ENCODE measurements at regions not wholly inside any gene's neighbourhood (a gene's known extent, or its start where the extent isn't known, plus 50 kb on each side); places are given as distances from the start of the nearest gene placed in this dataset.

- TF ChIP-seq TAF1 (IDR thresholded peaks at IDR 0.05; ENCODE audit: low read depth) (no peak), TCF12 (IDR thresholded peaks at IDR 0.05; ENCODE audit: low read depth) (no peak), RAD21 (IDR thresholded peaks at IDR 0.05; ENCODE audit: low read depth) (no peak), EP300 (IDR thresholded peaks at IDR 0.05; ENCODE audit: borderline replicate concordance) (no peak), MAX (IDR thresholded peaks at IDR 0.05) (no peak), REST (IDR thresholded peaks at IDR 0.05; ENCODE audit: low read depth) (no peak), USF1 (IDR thresholded peaks at IDR 0.05) (no peak)
Measured at GRCh38 chr11:13160346-13160745, 117.2 kb upstream of the BMAL1 start.

GRCh38 chr11:13160806-13161205 lies 116.8 kb upstream of the BMAL1 start:
- no peak for TF ChIP-seq NFIC (IDR thresholded peaks at IDR 0.05)
- TF ChIP-seq YY1 (IDR thresholded peaks at IDR 0.05; ENCODE audit: low read depth) = no peak
- no peak for TF ChIP-seq CREB1 (IDR thresholded peaks at IDR 0.05; ENCODE audit: low read depth)
- no peak for TF ChIP-seq CEBPB (IDR thresholded peaks at IDR 0.05)
- TF ChIP-seq EGR1 (IDR thresholded peaks at IDR 0.05) = no peak
- no peak for TF ChIP-seq TAF1 (IDR thresholded peaks at IDR 0.05; ENCODE audit: low read depth)
- no peak for TF ChIP-seq ZBTB7A (IDR thresholded peaks at IDR 0.05; ENCODE audit: low read depth)
- TF ChIP-seq REST (IDR thresholded peaks at IDR 0.05; ENCODE audit: low read depth) = no peak
- no peak for TF ChIP-seq TEAD4 (IDR thresholded peaks at IDR 0.05)
- no peak for TF ChIP-seq FOXM1 (IDR thresholded peaks at IDR 0.05; ENCODE audit: borderline replicate concordance, low read depth)
- TF ChIP-seq MAX (IDR thresholded peaks at IDR 0.05) = no peak
- TF ChIP-seq RAD21 (IDR thresholded peaks at IDR 0.05; ENCODE audit: low read depth) = no peak
- TF ChIP-seq USF1 (IDR thresholded peaks at IDR 0.05) = no peak
- no peak for TF ChIP-seq EP300 (IDR thresholded peaks at IDR 0.05; ENCODE audit: borderline replicate concordance)
- TF ChIP-seq TCF12 (IDR thresholded peaks at IDR 0.05; ENCODE audit: low read depth) = no peak

- TF ChIP-seq TAF1 (IDR thresholded peaks at IDR 0.05; ENCODE audit: low read depth) (no peak), CEBPB (IDR thresholded peaks at IDR 0.05) (no peak), ZBTB7A (IDR thresholded peaks at IDR 0.05; ENCODE audit: low read depth) (no peak), EP300 (IDR thresholded peaks at IDR 0.05; ENCODE audit: borderline replicate concordance) (no peak), CREB1 (IDR thresholded peaks at IDR 0.05; ENCODE audit: low read depth) (no peak), TCF12 (IDR thresholded peaks at IDR 0.05; ENCODE audit: low read depth) (no peak), USF1 (IDR thresholded peaks at IDR 0.05) (no peak), YY1 (IDR thresholded peaks at IDR 0.05; ENCODE audit: low read depth) (no peak), RAD21 (IDR thresholded peaks at IDR 0.05; ENCODE audit: low read depth) (no peak), TEAD4 (IDR thresholded peaks at IDR 0.05) (no peak), NFIC (IDR thresholded peaks at IDR 0.05) (no peak), EGR1 (IDR thresholded peaks at IDR 0.05) (no peak), REST (IDR thresholded peaks at IDR 0.05; ENCODE audit: low read depth) (no peak), MAX (IDR thresholded peaks at IDR 0.05) (no peak)
Measured at GRCh38 chr11:13163158-13163557, 114.4 kb upstream of the BMAL1 start.

- no peak for TF ChIP-seq FOXM1 (IDR thresholded peaks at IDR 0.05; ENCODE audit: borderline replicate concordance, low read depth)
Measured at GRCh38 chr11:13166036-13166435, 111.6 kb upstream of the BMAL1 start.
